HG03135 (cell line): ENCODE measurements at regions not wholly inside any gene's neighbourhood (a gene's known extent, or its start where the extent isn't known, plus 50 kb on each side); places are given as distances from the start of the nearest gene placed in this dataset.

ENCODE experiments used
- ATAC-seq: cut with Tn5 transposase; IDR thresholded peaks from one replicate; pipeline ENCODE4 v1.9.1; 2021; ENCODE audit warnings: mild to moderate bottlenecking, moderate library complexity; ENCODE audit not compliant: unreplicated experiment

DNA sequence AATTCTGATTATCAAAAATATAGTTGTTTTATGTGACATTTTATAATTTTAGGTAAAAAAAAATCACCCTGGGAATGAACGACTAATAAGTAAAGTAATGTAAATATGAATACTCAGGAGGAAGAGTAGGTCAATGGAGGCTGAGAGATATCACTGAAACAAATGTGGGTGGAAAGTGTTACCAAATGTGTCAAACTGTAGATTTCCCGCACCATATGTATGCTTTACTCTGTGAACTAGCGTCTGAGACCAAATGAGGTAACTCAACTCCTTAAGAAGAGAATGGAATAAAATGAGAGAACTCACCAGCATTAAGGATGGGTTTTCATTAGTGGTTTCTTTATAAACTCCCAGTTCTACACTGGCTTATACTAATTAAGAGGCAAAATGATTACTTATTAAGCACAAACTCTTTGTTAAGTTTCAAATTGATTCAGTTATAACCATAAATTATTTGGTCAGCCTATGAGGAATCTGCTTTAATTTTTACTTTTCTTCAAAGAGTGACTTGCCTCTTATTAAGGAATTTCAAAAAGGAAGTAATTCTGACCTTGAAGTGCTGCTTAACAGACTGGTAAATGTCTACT is 784.7 kb upstream of the GJE1 start:
- ATAC-seq, result no peak

DNA sequence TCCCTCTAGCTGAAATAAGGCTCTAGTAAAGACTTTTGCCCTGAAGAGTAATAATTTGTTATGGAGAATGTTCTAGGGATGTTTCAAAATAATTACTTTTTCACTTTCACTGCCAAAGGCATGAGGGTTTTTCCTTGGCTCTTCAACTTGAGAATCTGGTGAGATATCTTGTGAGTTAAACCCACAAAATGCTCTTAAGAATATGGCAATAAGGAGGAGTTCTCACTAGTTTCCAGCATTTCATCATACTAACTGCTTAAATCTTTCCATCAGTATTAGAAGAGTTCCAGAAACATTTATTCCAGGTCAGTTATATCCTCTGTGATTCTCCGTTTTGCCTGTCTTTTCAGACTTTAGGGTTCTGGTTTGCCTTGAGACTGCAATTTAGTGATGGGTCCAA is 785.6 kb upstream of the GJE1 start:
- ATAC-seq, result no peak

DNA sequence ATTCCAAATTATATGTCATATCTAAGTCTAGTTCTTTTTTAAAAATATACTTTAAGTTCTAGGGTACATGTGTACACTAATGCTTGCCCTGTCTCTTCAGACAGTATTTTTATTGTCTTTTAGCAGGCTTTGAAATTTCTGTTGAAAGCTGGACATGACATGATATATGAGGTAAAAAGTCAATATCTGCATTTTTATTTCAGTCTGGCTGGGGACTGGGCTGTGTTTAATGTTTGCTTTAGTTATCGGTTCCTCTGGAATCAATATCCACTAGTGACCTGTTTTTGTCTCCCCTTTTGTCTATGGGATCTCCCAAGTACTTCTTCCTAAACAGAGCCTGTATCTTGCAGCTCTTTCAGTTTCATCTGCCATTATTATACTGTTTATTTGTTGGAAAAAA is 786.2 kb upstream of the GJE1 start:
- no peak for ATAC-seq

DNA sequence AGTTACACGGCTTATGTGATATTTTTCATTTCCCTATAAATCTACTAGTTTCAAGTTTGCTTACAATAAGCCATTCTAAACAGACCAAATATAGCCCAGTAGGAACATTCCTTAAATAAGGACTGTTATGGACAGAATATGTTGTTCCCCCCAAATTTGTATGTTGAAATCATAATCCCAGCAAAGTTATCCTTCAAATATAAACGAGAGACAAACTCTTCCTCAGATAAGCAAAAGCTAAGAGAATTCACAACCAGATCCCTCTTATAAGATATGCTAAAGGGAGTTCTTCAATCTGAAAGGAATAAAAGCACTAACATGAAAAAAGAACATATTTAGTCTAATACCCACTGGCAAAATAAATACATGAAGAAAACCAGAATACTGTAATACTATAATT is 795.5 kb upstream of the GJE1 start:
- no peak for ATAC-seq

DNA sequence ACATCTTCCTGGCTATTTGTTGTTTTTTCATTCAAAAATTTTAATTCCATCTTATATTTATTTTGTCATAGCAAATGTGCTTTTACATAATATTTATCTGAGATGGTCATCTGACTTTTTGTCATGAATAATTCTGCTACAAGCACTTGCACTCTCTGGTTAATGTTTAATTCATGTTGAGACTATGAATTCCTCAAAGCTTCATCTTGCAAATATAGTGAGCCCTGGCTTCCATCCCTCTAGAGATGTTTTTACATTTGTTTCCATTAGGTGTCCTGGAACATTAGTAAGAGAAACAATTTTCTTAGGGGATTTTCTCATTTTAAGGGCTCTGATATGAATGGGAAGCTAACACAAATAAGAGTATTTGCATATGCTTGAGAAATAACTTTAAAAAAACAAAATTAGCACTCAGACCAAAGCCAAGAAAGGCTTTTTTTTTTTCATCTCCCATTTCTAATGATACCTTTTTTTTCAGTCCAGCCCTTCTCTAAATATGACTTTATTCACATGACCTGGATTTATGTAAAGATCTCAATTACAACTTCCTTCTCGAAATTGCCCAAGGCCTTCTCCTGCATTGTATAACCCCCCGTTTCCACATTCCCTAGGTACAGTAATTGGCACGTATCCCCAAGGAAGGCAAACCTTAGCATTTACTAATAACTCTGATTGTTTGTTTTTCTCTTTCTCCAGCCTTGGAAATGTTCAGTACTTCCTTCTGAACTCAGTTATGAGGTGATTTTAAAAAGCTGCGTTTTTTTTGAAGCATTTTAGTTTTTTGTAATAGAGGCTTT is 797.0 kb upstream of the GJE1 start:
- no peak for ATAC-seq

DNA sequence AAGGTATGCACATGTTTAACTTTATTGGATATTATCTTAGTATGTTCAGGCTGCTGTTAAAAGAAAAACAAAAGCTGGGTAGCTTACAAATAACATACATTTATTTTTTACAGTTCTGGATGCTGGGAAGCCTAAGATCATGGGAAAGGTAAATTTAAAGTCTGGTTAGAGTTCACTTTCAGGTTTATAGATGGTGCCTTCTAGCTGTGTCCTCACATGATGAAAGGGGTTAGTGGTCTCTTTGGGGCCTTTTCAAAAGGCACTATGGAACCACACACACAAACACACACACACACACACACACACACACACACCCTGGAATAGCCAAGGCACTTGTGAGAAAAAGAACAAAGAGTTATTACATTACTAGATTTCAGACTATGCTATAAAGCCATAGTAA is 805.8 kb upstream of the GJE1 start:
- no peak for ATAC-seq

DNA sequence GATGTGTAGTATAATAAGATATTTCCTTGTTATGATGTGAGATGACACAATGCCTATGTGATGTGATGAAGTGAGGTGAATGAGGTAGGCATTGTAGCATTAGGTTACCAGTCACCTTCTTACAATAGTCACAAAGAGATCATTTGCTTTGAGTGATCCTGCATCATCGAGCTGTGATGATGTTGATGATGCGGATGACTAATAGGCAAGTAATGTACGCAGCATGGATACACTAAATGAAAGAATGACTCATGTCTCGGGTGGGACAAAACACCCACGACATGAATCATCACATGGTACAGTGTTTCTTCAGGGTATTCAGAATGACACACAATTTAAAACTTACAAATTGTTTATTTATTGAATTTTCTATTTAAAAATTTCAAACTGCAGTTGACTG is 806.3 kb upstream of the GJE1 start:
- ATAC-seq, result no peak

DNA sequence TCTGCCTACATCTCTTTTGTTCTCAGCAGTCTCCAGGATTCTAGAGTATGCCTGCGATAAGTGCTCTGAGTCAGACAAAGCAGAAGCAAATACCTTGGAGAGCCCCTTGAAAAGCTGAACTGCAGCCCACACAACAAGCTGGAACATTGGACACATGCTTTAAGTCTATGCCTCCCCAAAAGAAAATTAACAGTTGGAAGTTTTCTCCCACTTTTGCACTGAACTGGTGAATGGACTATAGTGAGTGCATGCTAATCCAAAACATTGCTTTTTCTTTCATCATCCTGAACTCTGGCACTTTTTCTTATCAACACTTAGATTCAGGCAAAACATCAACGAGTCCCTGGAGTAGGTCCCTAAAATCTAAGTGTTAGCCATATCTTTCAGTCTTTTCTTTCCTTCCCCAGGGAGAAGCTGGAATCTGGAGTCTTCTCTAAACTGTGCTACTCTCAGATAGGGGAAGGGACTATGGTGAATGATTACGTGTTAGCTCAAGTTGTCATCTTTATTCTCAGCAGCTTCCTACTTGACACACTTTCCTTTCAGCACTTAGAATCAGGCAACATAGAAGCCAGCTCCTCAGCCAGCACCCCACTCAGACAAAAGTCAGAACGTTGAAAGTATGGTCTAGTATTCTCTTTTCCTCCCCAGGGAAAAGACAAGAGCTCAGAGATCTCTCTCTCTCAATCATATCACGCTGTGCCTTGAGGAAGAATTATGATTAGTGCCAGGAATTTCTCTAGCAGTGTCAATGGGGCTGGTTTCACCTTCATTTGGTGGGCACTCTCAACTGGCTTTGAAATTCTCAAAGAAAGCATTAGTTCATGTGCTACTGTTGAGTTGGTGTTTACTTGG is 811.0 kb upstream of the GJE1 start:
- no peak for ATAC-seq

DNA sequence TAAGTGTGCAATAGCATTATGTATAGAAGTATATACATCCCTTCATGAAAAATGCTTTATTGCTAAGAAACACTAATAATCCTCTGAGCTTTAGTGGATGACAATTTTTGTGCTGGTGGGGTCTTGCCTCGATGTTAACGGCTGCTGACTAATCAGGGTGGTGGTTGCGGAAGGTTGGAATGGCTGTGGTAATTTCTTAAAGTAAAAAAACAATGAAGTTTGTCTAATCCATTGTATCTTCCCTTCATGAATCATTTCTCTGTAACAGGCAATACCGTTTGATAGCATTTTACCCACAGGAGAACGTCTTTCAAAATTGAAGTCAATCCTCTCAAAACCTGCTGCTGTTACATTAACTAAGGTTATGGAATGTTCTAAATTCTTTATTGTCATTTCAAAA is 816.5 kb upstream of the GJE1 start:
- no peak for ATAC-seq

DNA sequence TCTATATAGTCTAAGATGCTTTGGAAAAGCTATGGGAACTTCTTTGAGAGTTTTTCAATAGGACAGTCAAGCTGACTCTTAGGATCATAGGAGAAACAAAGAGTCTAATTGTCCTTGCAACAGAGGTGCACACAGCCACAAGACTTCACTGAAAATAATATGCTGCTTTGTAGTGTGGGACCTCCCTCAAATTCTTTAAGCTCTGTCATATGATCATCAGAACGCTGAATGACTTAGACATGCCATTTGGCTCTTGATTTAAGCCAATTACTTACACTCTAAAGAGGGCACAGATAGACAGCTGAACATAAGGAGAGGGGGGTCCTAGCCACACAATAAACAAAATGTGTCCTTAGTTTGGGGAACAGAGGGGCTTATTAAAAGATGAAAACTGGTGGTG is 818.7 kb upstream of the GJE1 start:
- no peak for ATAC-seq

DNA sequence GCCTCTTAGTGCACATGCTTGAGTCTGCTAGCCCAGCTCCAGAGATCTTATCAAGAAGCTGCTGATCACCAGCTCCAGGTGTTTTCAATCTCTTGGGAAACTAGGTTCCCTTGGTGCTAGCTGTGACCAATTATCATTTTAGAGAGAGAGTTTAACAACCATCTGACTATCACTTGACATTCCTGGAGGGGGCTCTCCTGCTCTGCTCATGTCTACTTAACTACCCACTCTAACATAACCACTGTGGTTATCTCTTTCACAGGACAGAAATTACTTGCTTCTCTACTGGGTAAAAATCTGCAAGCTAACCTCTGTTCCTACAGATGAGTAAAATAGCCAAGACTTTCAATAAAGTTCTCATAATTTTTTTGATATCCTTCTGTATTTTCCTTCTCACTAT is 823.4 kb upstream of the GJE1 start:
- ATAC-seq, result no peak

DNA sequence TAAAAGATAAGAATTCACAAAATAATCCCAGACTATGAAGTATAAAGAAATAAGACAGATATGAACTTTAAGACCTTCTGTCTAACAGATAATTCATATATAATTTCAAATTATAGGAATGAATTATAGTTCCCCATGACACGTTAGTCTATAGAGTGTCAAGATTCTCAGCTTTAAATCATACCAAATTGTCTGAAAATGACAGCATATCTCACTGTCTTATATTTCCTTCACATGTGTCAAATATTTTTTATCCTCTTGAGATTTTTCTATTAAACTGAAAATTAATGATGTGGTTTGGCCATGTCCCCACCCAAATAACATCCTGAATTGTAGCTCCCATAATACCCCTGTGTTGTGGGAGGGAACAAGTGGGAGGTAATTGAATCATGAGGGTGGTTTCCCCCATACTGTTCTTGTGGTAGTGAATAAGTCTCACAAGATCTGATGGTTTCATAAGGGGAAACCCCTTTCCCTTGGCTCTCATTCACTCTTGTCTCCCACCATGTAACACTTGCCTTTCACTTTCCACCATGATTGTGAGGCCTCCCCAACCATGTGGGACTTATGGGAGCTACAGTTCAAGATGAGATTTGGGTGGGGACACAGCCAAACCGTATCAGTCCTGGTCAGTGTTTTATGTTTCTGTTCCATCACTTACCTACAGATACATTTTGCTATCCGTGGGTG is 825.3 kb upstream of the GJE1 start:
- no peak for ATAC-seq

DNA sequence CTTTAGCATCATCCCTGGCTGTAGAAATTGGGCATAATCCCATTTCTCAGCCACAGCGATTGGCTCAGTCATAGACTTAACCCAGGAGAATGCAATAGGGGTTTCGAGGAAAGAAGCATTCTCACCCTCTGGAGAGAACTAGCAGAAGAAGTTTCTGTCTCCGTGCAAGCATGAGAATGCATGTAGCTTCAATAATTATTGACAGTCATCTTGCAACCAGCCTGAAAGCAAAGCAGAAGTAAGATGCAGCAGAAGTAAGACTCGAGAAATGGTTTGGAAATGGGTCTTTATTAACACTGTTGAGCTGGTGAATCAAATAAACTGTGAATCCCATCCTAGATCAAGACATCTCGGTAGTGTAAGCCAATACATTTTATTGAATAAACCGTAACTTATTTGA is 828.8 kb upstream of the GJE1 start:
- ATAC-seq, result no peak

DNA sequence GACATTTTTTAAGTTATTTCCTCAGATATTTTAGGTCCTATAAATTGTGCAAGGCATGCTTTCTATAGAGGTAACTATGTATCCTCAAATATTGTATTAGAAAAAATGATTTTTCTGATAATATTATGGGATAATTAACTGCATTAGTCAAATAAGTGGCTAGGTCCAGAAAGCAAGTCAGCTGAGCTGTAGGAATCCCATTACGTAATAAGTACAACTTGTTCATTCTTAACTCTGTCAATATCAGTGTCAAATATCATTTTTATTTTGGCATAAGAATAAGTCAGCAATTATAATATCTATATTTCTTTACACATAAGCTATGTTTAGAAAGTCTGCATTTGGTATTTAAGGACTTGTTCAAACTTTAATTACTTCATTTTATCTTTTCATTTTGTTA is 830.9 kb upstream of the GJE1 start:
- no peak for ATAC-seq

DNA sequence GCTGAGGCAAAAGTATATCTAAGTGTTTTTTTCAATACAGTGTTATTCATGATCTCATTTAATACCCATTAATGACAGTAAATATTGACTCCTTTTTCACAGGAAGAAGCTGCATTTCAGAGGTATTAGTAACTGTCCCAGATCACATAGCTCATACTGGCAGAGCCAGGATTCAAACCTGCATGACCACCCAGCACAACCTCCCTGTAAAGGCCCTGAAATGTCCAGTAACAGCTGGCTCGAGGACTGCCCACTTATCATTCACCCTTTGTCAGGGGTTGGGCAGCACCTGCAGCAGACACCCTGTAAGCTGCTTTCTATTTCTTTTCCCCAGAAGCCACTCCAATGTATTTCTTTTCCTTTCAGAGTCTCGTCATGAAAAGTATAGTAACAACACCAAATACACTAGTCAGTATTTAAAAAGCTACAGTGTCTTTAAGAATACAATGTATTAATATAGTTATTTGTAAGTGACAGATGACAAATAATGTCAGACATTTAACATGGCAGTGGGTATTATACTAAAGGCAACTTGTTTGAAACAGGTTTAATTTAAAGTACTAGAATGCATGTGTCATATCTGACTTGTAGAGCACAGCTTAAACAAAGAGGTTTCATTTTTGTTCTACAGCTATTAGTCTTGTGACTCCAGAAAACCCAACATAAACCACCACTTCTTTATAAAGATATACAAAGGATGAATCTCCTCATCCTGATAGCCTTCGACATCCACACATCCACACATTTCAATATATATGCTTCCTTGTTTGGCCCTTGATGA is 841.6 kb upstream of the GJE1 start:
- ATAC-seq, result no peak

DNA sequence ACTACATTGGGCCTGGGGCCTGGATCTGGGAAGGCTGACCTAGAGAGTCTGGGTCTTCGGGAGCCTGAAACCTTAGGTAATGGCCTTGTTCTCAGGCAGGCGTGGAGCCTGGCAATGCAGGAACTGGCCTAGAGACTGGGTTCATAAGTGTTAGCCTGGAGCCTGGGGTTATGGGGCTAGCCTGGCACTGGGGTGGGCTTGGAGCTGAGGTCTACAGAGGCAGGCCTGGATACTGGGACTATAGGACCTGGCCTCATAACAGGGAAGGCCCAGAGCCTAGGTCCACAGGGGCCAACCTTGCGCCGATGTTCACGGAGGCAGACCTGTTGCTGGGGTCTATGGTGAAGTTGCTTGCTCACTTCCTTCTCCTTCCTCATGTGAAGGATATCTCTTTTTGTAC is 843.8 kb upstream of the GJE1 start:
- no peak for ATAC-seq

DNA sequence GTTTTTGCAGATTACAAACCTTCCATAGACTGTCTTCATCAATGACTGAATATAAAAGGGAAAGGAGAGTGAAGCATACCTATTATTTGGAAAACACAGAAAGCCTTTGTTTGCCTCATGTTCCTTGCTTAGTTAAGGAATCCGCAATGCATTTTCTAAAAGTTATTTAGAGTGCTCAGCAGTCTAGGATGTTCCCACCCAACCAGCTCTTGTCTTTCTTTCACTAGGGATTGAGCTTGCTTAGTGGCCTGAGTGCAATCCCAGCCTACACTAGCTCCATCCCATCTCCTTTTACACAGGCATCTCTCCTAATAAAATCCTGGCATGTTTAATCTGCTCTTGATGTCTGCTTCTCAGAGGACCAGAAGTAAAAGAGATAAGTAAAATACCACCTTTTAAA is 850.5 kb upstream of the GJE1 start:
- ATAC-seq, result no peak

DNA sequence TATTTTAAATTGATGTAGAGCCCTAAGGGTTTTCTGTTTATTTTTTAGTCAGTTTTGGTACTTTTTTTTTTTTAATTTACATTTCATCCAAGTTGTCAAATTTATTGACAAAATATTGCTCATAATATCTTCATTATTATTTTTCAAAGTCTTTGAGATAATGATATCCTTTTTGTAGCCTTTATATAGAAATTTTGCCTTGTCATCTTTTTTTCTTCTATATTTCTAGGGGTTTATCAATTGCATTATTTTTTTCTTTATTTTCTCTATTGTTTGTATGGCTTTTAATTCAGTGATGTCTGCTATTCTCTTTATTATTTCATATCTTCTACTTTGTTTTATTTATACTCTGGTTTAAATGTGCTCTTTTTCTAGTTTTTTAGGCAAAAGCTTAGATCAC is 863.0 kb upstream of the GJE1 start:
- ATAC-seq, result no peak

DNA sequence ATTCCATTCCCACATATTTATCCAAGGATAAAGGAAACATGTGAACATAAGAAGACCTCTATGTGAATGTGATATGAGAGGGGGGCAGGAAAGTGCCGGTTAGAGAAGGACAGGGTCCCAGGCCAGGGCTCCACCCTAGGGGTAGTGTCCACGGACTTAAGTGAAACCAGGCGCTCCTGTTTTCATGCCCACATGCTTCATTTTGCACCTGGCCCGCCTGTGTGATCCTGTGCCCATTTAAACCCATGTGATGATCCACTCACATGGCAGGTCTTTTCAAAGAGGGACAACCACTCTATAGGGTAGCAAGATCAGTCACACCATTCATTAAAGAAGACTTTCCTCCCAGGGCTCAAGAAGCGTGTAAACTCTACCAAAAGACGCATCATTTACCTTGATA is 865.3 kb upstream of the GJE1 start:
- no peak for ATAC-seq

DNA sequence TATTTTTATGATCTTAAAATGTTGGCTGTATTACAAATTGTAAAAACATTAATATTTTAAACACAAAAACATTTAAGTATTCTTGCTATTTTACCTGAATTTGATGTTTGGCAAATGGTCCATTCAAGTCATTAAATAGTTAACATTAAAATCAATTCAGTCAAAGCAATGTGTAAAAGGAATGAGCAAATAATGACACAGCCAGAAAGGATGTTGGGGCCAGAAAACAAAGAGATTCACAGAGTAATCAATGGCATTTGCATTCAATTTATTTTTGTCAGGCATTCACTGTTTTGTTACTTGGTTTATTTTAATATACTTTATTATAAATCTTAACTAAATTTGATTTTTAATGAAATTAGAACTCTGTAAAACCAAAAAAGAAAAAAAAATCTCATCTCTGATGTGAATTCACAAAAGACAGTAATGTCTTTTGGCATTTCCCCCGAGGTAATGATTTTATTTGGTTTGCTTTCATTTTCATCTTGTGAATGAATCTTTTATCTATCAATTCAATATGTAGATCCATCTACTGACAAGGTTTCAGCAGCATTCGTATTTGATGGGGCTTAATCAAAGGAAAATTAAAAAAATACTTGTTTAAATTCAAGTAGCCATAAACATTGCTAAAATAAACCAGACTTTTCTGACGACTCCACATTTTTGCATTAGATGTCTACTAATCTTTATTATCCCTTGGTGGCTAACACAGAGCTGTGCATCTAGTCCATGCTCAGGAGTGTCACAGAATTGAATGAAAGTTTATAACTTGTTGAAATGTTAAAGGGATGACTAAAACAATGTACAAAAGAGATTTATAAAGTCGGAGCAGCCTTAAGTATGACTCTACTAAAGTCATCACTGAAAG is 866.7 kb upstream of the GJE1 start:
- no peak for ATAC-seq
